GM12878 (cell line): ENCODE measurements at regions not wholly inside any gene's neighbourhood (a gene's known extent, or its start where the extent isn't known, plus 50 kb on each side); places are given as distances from the start of the nearest gene placed in this dataset.

ENCODE experiments used
- ATAC-seq: fragments of 200-7000 bp; cut with Tn5 transposase; 3 replicates; pipeline ENCODE4 v1.9.1; 2020; ENCODE audit warnings: mild to moderate bottlenecking, moderate library complexity
- BruUV-seq: library from RNA; stranded (reverse); fragments of 400-500 nt; replicated peaks from 2 replicates; lab custom pipeline; 2021; lab: Mats Ljungman, UMichigan
- CTCF ChIA-PET: fragments of 300-600 bp; sonication (Branson Sonifier 250); formaldehyde crosslinking; extraction: SDS; loops from one replicate; lab custom pipeline; 2021; ENCODE audit warnings: inconsistent platforms; lab: Yijun Ruan, JAX
- POLR2A ChIA-PET: fragments of 350-600 bp; formaldehyde crosslinking; extraction: SDS; loops from one replicate; lab custom pipeline; 2021; ENCODE audit warnings: inconsistent platforms; lab: Charles Lee
- RAD21 ChIA-PET: fragments of 300-600 bp; sonication (Branson Sonifier 250); formaldehyde crosslinking; loops from one replicate; lab custom pipeline; 2023; ENCODE audit warnings: antibody characterized with exemption; ENCODE audit not compliant: unreplicated experiment; lab: Charles Lee
- SMC1A ChIA-PET: fragments of 300-600 bp; sonication (Branson Sonifier 250); formaldehyde crosslinking; loops from one replicate; lab custom pipeline; 2023; ENCODE audit not compliant: unreplicated experiment, uncharacterized antibody; lab: Charles Lee
- DNase-seq: peaks from one replicate; pipeline ENCODE4 v3.0.0-alpha.2; 2011; ENCODE audit warnings: low read depth, low spot score
- FAIRE-seq: peaks from 3 replicates; lab custom pipeline; 2011; peaks lifted over from hg19 to GRCh38; lab: Jason Lieb, UNC
- H2AFZ ChIP-seq: 2 replicates; pipeline ENCODE4 v1.6.0; 2011; ENCODE audit warnings: low read depth, low read length, control low read depth; ENCODE audit not compliant: control insufficient read depth
- H3K27ac ChIP-seq: 2 replicates; pipeline ENCODE4 v1.5.1; 2011; ENCODE audit warnings: control low read depth; ENCODE audit not compliant: control insufficient read depth, insufficient read depth
- H3K27me3 ChIP-seq, 2 experiments: replicated peaks in 1 of 2; 2 replicates each; pipeline versions ENCODE4 v1.6.0 to v1.6.1; 2011; ENCODE audit warnings: low read length in 1 of 2; ENCODE audit not compliant: control insufficient read depth in 2 of 2, insufficient read depth in 2 of 2
- H3K36me3 ChIP-seq, 2 experiments: 2 replicates each; pipeline ENCODE4 v1.5.1; 2011; ENCODE audit warnings: low read length in 1 of 2; ENCODE audit not compliant: control insufficient read depth in 2 of 2, insufficient read depth in 2 of 2
- H3K4me1 ChIP-seq: 2 replicates; pipeline ENCODE4 v1.6.1; 2011; ENCODE audit warnings: mild to moderate bottlenecking, low read length, moderate library complexity, mixed read lengths; ENCODE audit not compliant: control insufficient read depth, insufficient read depth
- H3K4me2 ChIP-seq: 2 replicates; pipeline ENCODE4 v1.6.0; 2011; ENCODE audit warnings: control low read depth; ENCODE audit not compliant: control insufficient read depth, insufficient read depth
- H3K4me3 ChIP-seq: fragments of 200-600 bp; sonication (generic); 2 replicates; pipeline ENCODE4 v1.5.1; 2016
- H3K79me2 ChIP-seq: 2 replicates; pipeline ENCODE4 v1.6.0; 2011; ENCODE audit warnings: low read length; ENCODE audit not compliant: control insufficient read depth, insufficient read depth
- H3K9ac ChIP-seq: 2 replicates; pipeline ENCODE4 v1.8.0; 2011; ENCODE audit warnings: low read length, control low read depth, mixed read lengths; ENCODE audit not compliant: control insufficient read depth, insufficient read depth
- H3K9me3 ChIP-seq: replicated peaks from 3 replicates; pipeline ENCODE4 v1.5.1; 2011; ENCODE audit warnings: mild to moderate bottlenecking, low read length; ENCODE audit not compliant: control insufficient read depth, insufficient read depth
- H4K20me1 ChIP-seq: 2 replicates; pipeline ENCODE4 v1.6.0; 2011; ENCODE audit not compliant: control insufficient read depth, insufficient read depth
- CTCF ChIP-seq, 3 experiments: IDR thresholded peaks in 2 of 3; conservative IDR thresholded peaks in 1 of 3; 2 replicates each; pipeline ENCODE4 v1.5.1; 2011; ENCODE audit warnings: low read depth in 3 of 3, low read length in 3 of 3, mild to moderate bottlenecking in 3 of 3, control low read depth in 2 of 3, moderate library complexity in 2 of 3, inconsistent platforms in 1 of 3, mixed read lengths in 1 of 3; ENCODE audit not compliant: control insufficient read depth in 2 of 3, insufficient read depth in 1 of 3; ENCODE audit errors: extremely low read depth in 1 of 3
- RAD21 ChIP-seq: IDR thresholded peaks from 2 replicates; pipeline ENCODE4 v1.6.1; 2011; ENCODE audit warnings: mild to moderate bottlenecking, low read depth, low read length, moderate library complexity; ENCODE audit not compliant: insufficient read depth
- SMC3 ChIP-seq: IDR thresholded peaks from 2 replicates; pipeline ENCODE4 v1.6.1; 2011; ENCODE audit warnings: low read length, improper control_type of control experiment, borderline replicate concordance
- ZNF274 ChIP-seq: IDR thresholded peaks from one replicate; pipeline ENCODE4 v1.8.0; 2011; ENCODE audit not compliant: insufficient read length, insufficient read depth
- WGBS: methylation state at CpG from one replicate; pipeline ENCODE4 v1.1.6; 2016; ENCODE audit warnings: low lambda C conversion rate; ENCODE audit not compliant: insufficient replicate concordance, insufficient coverage; ENCODE audit errors: missing lambda C conversion rate; 5-methylcytosine and 5-hydroxymethylcytosine counted together
- in situ Hi-C: fragments of 300-500 bp; cut with MboI; formaldehyde crosslinking; loops from 9 replicates; pipeline ENCODE4 v1.14.3; 2018; ENCODE audit warnings: mixed read lengths
- intact Hi-C: fragments of 100-400 bp; cut with micrococcal nuclease; formaldehyde crosslinking; loops from one replicate; pipeline ENCODE4 v1.14.2; 2022; ENCODE audit not compliant: unreplicated experiment

GRCh38 chr18:42274488-42275137, 319.6 kb downstream of the PIK3C3 start:
- CTCF ChIA-PET: interaction anchor here (0.6 to 10.3 kb wide), 21 partner anchors 11 to 337 kb away, joined by 3 to 204 read pairs (median 4); no protein-coding TSS in a partner anchor
- BruUV-seq: no TSS peak

More at GRCh38 chr18:42274488-42275137, 319.6 kb downstream of the PIK3C3 start:
- peak; percentile 92 for ATAC-seq
- H3K36me3 ChIP-seq: no peaks in the 10 kb centered on the region
- intact Hi-C loops (loop anchor here (1.0 to 5.0 kb wide), 2 partner anchors 160 to 222 kb away; no protein-coding TSS in a partner anchor), in situ Hi-C loops (no loop called here)
- 0% methylated on average over 1 of the region's 1 CpG for WGBS
- TF ChIP-seq ZNF274 (no peak), SMC3 (peak; percentile 61; the same call in 1 of the 2 replicates), CTCF (IDR thresholded peaks at IDR 0.05 in 2 of 3, conservative IDR thresholded peaks at IDR 0.05 in 1 of 3; ENCODE audit: control insufficient read depth in 2 of 3, extremely low read depth in 1 of 3, insufficient read depth in 1 of 3, low read depth in 3 of 3, low read length in 3 of 3) (peak; percentile 19 to 47 (median 24); a peak in 3 of 6 replicates), RAD21 (peak; percentile 36; the same call in 1 of the 2 replicates)
- TF ChIP-seq, all 136 proteins: peak for 3
- FAIRE-seq (no peak), DNase-seq (no peak)
- Histone ChIP-seq H3K4me3 (no peak overlapping the region), H3K79me2 (no peaks in the 10 kb centered on the region), H3K9me3 (no peaks in the 10 kb centered on the region), H3K27ac (no peak overlapping the region), H4K20me1 (no peaks in the 10 kb centered on the region), H3K4me1 (no peaks in the 10 kb centered on the region), H2AFZ (no peak overlapping the region), H3K4me2 (no peak overlapping the region), H3K27me3 (no peaks in the 10 kb centered on the region), H3K9ac (no peak overlapping the region)
- ChIA-PET POLR2A (interaction anchor here (0.5 kb wide), 1 partner anchor 19 kb away, joined by 4 read pairs; no protein-coding TSS in a partner anchor), SMC1A (interaction anchor here (0.7 to 9.2 kb wide), 18 partner anchors 8 to 222 kb away, joined by 3 to 191 read pairs (median 4); no protein-coding TSS in a partner anchor), RAD21 (interaction anchor here (0.7 to 7.1 kb wide), 14 partner anchors 7 to 224 kb away, joined by 3 to 115 read pairs (median 4); no protein-coding TSS in a partner anchor)
